ENCODE measurements at regions not wholly inside any gene's neighbourhood (a gene's known extent, or its start where the extent isn't known, plus 50 kb on each side); places are given as distances from the start of the nearest gene placed in this dataset.
"Not testable (repeated sequence)": the region's sequence is repeated elsewhere in the genome, so short reads cannot be mapped to it uniquely, and the experiment has no call there.

DNA sequence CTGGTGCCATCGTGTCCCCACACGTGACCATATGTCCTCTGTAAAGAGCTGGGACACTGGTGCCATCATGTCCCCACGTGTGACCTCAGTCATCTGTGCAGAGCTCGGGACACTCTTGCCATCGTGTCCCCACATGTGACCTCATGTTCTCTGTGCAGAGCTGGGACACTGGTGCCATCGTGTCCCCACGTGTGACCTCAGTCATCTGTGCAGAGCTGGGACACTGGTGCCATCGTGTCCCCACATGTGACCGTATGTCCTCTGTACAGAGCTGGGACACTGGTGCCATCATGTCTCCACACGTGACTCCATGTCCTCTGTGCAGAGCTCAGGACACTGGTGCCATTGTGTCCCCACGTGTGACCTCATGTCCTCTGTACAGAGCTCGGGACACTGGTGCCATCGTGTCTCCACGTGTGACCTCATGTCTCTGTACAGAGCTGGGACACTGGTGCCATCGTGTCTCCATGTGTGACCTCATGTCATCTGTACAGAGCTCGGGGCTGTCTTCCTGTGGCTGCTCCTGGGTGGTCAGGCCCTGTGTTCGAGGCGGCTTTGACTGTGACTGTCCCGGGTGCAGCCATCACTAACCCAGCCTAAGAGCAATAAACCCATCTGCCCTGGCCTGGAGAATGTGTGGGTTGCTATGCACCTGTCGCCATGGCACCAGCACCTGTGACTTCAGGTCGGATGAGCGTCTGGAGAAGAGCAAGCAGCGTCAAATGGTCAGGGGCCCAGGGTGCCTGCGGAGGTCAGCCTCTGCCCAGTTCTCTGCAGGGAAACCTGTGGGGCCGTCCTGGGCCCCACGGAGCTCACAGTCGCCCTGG lies 334.4 kb downstream of the ADGRD1 start:
- H3K9me3 ChIP-seq: no peaks in the 10 kb centered on the region
- intact Hi-C loops (cut with DNase I): no loop called here
- no peaks in the 10 kb centered on the region for H3K4me1 ChIP-seq
- no peak for ATAC-seq
- no peak overlapping the region for H3K27ac ChIP-seq
- H3K27me3 ChIP-seq: no peaks in the 10 kb centered on the region
- 63 to 78% methylated on average over 8 to 20 of the region's 27 CpGs for WGBS, 2 donors
- H3K4me3 ChIP-seq: no peak overlapping the region
- H3K36me3 ChIP-seq (replicated peaks in 1 of 2; ENCODE audit: insufficient read depth in 1 of 2, low read depth in 2 of 2): no peaks in the 10 kb centered on the region
- peak in 1 of 4 donors; percentile 3 for DNase-seq
- TF ChIP-seq POLR2A (IDR thresholded peaks at IDR 0.05): no peak
- TF ChIP-seq, protein P1, sequence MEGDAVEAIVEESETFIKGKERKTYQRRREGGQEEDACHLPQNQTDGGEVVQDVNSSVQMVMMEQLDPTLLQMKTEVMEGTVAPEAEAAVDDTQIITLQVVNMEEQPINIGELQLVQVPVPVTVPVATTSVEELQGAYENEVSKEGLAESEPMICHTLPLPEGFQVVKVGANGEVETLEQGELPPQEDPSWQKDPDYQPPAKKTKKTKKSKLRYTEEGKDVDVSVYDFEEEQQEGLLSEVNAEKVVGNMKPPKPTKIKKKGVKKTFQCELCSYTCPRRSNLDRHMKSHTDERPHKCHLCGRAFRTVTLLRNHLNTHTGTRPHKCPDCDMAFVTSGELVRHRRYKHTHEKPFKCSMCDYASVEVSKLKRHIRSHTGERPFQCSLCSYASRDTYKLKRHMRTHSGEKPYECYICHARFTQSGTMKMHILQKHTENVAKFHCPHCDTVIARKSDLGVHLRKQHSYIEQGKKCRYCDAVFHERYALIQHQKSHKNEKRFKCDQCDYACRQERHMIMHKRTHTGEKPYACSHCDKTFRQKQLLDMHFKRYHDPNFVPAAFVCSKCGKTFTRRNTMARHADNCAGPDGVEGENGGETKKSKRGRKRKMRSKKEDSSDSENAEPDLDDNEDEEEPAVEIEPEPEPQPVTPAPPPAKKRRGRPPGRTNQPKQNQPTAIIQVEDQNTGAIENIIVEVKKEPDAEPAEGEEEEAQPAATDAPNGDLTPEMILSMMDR (IDR thresholded peaks at IDR 0.05): no peak

- peak in 1 of 4 donors; percentile 4 for DNase-seq
- ATAC-seq; H3K27me3 ChIP-seq; H3K9me3 ChIP-seq; H3K36me3 ChIP-seq (replicated peaks in 1 of 2; ENCODE audit: insufficient read depth in 1 of 2, low read depth in 2 of 2); H3K4me3 ChIP-seq; H3K4me1 ChIP-seq; H3K27ac ChIP-seq; intact Hi-C loops (cut with DNase I): not testable (repeated sequence)
- WGBS, 2 donors: 58 to 63% methylated on average over 17 to 18 of the region's 19 CpGs
These were observed 335.3 kb downstream of the ADGRD1 start for GRCh38 chr12:131288765-131289695.

- WGBS, 2 donors: 77 to 94% methylated on average over 3 to 6 of the region's 8 CpGs
- H3K4me1 ChIP-seq; DNase-seq; H3K27me3 ChIP-seq; intact Hi-C loops (cut with DNase I); ATAC-seq; H3K4me3 ChIP-seq; H3K27ac ChIP-seq; H3K36me3 ChIP-seq (replicated peaks in 1 of 2; ENCODE audit: insufficient read depth in 1 of 2, low read depth in 2 of 2); H3K9me3 ChIP-seq: not testable (repeated sequence)
These were observed 336.1 kb downstream of the ADGRD1 start for GRCh38 chr12:131289807-131290206.

DNA sequence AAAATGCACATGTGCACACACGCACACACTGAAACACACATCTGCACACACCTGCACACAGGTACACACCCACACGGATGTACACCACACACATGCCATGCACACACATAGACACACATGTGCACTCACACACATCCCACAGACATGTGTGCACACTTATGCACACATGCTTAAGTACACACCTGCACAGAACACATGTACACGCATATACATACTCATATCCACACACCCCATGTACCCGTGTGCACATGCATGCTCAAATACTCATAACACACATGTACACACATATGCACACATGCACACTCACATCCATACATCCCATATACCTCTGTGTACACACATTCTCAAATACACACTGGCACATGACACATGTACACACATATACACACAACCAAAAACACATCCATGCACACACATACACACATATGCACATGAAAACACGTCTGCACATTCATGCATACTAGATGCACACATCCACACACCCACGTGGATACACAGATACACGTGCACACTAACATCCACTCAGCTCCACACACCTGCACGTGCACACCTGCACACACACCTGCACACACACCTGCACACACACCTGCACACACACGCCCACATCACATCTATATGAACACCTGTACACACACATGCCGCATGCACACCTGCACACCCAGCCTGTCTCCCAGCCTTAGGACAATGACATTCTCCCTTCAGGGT lies 336.7 kb downstream of the ADGRD1 start:
- no peaks in the 10 kb centered on the region for H3K9me3 ChIP-seq
- H3K36me3 ChIP-seq (replicated peaks in 1 of 2; ENCODE audit: insufficient read depth in 1 of 2, low read depth in 2 of 2): no peaks in the 10 kb centered on the region
- TF ChIP-seq, protein P1 (IDR thresholded peaks at IDR 0.05): no peak
- TF ChIP-seq POLR2A (IDR thresholded peaks at IDR 0.05): no peak
- no peak overlapping the region for H3K27ac ChIP-seq
- WGBS, 2 donors: 69 to 79% methylated on average over 8 to 9 of the region's 10 CpGs
- no peaks in the 10 kb centered on the region for H3K4me1 ChIP-seq
- no peak for DNase-seq
- no peak overlapping the region for H3K4me3 ChIP-seq
- intact Hi-C loops (cut with DNase I): no loop called here
- no peak for ATAC-seq
- H3K27me3 ChIP-seq: no peaks in the 10 kb centered on the region

DNA sequence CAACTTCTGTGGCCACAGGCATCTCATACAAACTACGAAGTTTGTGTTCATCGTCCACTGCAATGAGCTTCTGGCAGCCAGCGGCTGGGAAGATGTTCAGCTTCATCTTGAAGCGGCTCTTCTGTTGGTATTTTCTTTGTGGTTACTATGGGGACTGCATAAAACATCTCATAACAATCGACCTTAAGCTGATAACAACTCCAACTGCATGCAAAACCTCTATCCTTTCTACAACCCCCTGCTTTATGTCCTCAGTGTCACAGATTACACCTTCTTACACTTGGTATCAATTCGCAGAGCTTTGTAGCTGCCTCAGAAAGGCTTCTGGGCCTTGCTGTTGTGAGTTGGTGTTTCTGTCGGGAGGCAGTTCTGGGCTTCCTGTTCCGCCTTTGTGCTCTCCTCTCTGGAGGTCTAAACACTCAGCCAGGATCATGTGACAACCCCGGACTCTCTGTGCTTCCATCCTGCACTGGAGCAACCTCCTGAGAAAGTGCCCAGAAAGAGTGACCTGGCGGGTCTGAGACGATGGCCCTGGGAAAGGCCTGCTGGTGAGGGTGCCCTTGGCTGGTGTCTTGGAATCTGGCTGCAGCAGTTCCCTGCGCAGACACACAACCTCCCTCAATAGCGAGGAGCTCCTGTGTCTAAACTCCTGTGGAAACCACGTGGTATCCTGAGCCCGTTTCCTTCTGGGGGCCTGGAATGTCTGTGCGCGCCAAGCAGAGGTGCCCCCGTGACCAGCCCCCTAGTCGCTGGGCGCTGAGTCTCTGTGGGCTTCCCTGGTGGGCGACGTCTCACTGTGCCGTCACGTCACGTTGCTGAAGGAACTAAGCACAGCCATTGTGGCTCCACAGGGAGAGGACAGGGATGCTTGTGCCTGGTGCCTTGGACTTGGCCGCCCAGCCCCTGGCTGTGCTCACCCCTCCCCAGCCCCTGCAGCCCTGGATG lies 339.6 kb downstream of the ADGRD1 start:
- H3K4me3 ChIP-seq; H3K27me3 ChIP-seq; H3K27ac ChIP-seq; H3K36me3 ChIP-seq (replicated peaks in 1 of 2; ENCODE audit: insufficient read depth in 1 of 2, low read depth in 2 of 2); H3K9me3 ChIP-seq; intact Hi-C loops (cut with DNase I); ATAC-seq; H3K4me1 ChIP-seq; DNase-seq: not testable (repeated sequence)
- 55 to 62% methylated on average over 14 to 25 of the region's 26 CpGs for WGBS, 2 donors

DNA sequence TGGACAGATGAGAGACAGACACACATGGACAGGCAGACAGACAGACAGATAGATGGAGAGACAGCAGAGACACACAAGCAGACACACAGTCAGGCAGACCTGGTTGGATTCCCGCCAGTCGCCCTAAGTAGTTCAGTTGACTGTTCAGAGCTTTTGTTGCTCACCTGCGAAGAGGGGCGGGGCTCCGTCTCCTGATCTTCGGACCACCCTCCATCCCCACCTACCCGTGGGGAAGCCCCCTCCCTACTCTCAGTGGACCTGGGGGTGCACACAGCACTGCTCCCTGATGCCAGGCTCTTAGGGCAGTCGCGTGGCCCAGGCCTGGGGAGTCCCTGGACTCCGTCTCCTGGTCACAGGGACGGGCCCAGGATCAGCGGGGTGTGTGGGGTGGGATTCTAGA lies 341.0 kb downstream of the ADGRD1 start:
- H3K27ac ChIP-seq; H3K36me3 ChIP-seq (replicated peaks in 1 of 2; ENCODE audit: insufficient read depth in 1 of 2, low read depth in 2 of 2); H3K4me3 ChIP-seq; intact Hi-C loops (cut with DNase I); ATAC-seq; DNase-seq; H3K27me3 ChIP-seq; H3K9me3 ChIP-seq; H3K4me1 ChIP-seq: not testable (repeated sequence)
- 72 to 89% methylated on average over 3 to 12 of the region's 12 CpGs for WGBS, 2 donors

- H3K4me1 ChIP-seq; H3K4me3 ChIP-seq; H3K36me3 ChIP-seq (replicated peaks in 1 of 2; ENCODE audit: insufficient read depth in 1 of 2, low read depth in 2 of 2); intact Hi-C loops (cut with DNase I); H3K27ac ChIP-seq; H3K9me3 ChIP-seq; DNase-seq; H3K27me3 ChIP-seq; ATAC-seq: not testable (repeated sequence)
- 76% methylated on average over 2 of the region's 9 CpGs; no CpG with 5 or more reads in 1 of the 2 donors for WGBS, 2 donors
These were observed 341.4 kb downstream of the ADGRD1 start for GRCh38 chr12:131295117-131295516.

DNA sequence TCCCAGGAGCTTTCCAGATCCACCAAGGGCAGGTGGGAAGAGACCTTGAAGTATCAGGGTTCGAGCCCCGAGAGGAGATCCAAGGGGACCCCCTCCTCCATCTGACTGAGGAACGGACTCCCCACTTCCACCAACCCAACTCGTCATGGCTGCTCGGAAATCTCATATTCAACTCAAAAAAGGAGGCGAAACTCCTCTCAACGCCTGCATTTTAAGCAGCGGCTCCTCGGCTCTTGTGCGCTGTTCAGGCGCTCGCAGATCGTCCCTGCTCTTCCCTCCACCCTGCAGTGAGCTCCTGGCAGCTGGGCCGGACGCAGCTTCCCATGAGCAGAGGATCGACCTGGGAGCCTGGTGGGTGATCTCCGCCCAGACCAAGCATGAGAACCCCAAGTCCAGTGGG lies 341.9 kb downstream of the ADGRD1 start:
- WGBS, 2 donors: 77 to 81% methylated on average over 15 to 16 of the region's 17 CpGs
- H3K27me3 ChIP-seq; intact Hi-C loops (cut with DNase I); H3K9me3 ChIP-seq; H3K4me3 ChIP-seq; H3K27ac ChIP-seq; ATAC-seq; DNase-seq; H3K4me1 ChIP-seq; H3K36me3 ChIP-seq (replicated peaks in 1 of 2; ENCODE audit: insufficient read depth in 1 of 2, low read depth in 2 of 2): not testable (repeated sequence)
